ENCODE measurements at regions not wholly inside any gene's neighbourhood (a gene's known extent, or its start where the extent isn't known, plus 50 kb on each side); places are given as distances from the start of the nearest gene placed in this dataset.
"Not testable (repeated sequence)": the region's sequence is repeated elsewhere in the genome, so short reads cannot be mapped to it uniquely, and the experiment has no call there.

DNA sequence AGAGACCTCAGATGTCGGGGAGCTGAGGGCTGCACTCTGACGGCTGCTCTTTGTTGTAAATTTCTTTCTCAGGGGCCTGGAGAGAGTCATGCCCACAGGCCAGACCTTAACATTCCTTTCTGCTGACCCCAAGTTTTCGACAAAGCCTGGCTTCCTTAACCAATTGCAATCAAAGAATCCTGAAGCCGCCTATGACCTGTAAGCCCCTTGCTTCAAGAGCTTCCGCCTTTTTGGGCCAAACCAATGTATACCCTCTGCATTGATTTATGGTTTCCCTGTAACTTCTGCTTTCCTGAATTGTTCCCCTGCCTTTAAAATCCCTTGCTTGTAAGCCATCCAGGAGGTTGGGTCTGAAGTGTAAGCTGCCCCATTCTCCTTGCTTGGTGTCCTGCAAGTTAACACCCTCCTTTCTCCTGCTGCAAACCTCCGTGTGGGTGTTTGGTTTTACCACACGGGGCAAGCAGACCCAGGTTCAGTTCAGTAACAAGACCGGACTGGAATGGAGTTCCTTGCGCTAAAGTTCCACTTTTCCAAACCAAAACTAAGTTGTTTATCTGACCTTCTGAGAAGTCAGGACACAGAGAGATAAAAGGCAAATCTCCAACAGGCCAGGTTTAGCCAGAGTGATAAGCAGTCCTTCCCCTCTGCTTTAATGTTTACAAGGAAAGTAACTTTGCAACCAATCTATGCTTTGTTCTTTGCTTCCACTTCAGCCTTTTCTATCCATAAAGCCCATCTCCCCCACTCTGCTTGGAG is 141.6 kb downstream of the KCNJ12 start:
- DNase-seq: no peak

DNA sequence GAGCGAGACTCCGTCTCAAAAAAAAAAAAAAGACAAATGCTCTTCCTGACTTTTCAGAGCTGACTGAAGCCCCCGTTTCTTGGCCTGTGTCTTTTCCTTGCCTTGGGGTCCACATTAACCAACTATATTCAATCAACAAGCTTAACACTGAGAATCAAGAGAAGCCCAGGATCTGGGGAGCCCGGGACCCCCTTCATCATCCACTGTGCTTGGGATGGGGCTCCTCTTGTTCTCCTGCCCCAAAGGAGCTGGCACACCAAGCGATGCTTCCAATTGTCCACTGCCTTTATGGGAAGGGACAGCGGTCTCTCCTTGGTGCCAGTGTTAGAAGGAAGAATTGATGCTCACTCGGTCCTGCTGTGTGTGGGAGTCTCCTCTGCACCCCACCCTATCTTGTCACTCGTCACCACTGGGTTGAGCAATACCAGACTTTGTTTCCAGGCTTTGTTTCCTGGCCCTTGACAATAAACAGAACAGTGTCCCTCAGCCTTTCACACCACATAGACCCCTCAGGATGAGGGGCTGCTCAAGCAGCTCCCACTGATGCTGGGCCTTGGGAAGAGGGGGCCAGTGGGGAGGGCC is 146.7 kb downstream of the KCNJ12 start:
- no peak for DNase-seq

DNA sequence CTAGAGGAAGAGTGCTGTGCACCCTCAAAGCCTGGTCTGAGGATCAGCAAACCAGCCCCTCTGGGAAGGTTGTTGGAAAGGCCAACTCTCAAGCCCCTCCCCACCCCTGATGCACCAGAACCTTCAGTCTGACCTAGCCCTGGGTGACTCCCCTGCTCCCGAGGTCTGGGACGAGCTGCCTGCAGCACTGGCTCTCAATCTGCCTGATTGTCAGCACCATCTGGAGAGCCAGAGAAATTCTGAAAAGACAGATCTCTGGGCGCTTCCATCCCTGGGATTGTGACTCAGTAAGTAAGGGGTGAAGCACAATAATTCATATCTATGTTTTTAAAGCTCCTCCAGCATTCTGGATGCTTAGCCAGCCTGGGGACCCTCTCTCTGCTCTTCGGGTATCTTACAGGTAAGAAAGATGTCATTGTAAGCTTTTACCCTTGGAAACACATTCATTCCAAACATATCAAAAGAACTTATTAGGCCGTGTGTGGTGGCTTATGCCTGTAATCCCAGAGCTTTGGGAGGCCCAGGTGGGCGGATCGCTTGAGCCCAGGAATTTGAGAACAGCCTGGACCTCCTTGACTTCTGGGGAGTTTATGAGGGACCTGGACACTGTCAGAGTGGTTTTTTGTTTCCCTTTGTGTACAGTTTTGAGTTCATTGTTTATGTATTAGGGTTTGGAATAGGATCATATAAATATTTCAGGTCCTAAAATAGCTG is 147.5 kb downstream of the KCNJ12 start:
- DNase-seq: no peak

DNA sequence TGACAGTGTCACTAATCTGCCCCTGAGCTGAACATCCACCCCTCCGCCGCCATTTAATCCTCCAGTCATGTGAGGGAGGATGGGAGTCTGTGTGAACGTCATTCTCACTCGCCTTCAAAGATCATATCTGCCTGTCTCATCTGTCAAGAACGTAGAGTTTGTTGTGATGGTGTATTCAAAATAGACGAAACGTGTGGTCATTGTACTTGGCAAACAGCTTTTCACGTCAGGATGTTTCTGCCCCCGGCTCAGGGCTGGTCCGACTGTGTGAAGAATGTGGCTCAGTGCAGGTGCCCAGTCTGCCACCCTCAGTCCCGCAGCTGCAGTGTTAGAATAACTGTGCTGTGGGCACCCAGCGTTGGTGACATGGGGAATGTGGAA is 148.0 kb downstream of the KCNJ12 start:
- no peak for DNase-seq

DNA sequence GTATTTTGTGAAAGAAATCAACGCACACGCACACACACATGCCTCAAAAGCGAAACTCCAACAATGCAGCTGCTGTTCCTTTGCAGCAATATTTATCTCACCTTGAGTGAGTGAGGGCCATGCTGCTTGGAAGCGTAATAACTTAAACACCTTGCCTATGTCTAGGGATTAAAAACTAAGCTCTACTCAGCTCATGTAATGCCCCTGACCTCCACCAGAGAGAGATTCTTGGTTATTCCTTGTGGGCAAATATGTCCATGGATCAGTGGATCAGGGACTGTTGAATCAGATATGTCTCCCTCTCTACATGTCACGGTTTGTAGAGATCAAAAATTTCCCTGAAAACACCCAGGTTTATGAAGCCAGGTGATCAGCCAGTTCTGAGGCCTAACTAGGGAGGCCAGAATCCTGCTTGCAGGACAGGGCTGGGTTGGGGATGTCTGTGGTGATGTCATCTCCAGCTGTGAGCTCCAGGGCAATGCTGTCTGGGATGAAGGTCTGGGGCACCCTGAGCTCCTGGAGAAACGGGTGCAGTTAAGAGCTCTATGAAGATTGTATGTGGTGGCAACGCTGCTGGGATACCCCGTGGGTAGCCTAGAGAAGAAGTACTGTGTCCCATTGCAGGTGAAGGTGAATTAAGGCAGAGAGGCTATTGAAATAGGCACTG is 149.4 kb downstream of the KCNJ12 start:
- no peak for DNase-seq

DNA sequence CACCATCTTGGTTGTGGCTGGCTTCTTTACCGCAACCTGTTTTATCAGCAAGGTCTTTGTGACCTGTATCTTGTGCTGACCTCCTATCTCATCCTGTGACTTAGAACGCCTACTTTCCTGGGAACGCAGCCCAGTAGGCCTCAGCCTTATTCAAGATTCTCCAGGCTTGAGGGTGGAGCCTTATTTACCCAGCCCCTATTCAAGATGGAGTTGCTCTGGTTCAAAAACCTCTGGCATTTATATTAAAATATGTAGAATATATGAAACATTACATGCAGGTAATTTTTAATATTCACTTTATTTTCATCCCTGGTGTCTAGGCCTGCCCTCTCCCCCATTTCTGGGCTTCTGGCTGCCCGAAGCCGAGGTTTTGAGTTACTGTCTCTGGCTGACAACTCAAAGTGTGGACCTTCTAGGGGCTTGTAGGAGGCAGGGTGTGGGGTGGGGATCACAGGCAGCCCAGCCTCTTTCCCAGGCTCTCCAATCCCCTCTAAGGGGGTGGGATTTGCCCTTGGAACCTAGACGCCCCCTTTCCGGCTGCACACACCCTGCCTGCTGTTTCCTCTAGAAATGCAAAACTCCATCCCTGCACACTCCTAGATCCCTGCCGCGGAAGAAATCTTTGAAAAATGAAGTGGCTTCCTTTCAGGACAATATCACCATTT is 152.0 kb downstream of the KCNJ12 start:
- DNase-seq: no peak

DNA sequence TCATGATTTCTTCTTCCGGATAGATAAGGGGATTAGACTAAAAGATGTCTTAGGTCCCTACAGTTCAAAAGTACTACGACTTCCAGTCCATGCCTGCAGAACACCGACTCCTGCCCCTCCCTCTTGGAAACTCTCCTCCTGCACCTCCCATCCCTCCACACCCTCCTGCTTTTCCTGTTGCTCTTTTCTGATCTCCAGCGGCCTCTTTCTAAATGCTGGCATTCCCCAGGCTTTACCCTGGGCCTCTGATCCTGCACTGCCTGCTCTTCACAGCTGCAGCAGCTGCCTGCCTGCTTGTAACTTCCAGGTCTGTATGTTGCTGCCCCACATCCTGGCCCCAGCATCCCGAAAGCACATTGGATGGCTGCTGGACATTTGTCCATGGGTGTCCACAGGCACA is 154.2 kb downstream of the KCNJ12 start:
- no peak for DNase-seq

DNA sequence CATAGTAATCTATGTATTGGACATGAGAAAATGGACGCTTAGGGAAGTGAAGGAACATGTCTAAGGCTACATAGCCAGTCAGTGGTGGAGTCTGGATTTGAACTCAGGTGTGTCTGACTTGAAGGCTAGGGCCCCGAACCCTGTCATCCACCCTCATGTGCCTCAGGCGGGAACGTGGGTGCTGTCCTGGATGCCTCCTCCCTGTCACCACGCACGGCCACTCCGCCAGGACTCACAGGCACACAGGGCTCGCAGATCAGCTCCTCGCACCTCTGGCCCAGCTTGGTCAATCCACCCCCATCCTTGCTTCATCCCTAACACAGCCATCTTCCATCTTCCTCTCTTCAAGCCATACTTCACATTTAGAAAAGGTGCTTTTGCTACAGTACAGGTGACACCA is 154.7 kb downstream of the KCNJ12 start:
- DNase-seq: no peak

DNA sequence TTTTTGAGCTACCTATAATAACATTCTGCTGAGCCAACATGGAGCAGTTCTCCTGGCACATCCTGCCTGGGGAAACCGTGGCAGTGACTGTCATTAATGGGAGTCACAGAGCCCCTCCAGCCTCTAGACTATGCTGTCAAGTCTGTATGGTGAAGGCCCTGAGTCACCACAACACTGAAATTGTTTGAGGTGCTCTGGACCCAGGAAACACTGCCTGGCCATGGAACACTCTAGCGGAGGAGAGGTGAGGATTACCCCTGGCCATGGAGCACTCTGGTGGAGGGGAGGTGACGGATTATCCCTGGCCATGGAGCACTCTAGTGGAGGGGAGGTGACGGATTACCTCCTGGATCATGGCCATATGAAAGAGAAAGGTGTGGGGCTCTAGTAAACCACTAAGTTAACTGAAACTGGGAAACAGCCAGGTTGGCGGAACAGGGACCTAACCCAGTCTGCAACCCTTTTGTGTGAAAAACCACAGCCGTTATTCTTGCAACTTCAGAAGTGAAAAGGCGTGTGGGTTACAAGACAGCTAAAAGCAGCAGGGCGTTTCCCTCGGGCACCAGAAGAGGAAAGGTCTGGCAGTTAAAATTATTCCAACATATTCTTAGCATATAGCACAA is 156.7 kb downstream of the KCNJ12 start:
- no peak for DNase-seq

DNA sequence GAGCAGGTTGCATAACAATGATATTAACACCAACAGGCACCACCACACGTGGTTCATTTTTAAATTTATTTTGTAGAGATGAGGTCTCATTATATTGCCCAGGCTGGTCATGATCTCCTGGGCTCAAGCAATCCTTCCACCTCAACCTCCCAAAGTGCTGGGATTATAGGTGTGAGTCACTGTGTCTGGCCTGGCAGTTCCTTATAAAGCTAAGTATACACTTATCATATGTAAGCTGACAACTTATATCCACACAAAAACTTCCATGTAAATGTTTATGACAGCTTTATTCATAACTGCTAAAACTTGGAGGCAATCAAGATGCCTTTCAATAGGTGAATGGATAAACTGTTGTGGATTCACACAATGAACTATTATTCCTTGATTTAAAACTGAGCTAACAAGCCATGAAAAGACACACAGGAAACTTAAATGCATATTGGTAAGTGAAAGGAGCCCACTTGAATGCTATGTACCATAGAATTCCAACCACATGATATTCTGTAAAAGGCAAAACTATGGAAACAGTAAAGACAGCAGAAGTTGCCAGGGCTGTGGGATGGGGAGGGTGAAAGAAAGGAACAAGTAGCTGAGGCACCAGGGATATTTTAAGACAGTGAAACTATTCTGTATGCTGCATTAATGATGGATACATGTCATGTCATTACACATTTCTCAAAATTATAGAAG is 156.5 kb upstream of the KCNJ18 start:
- DNase-seq: no peak

DNA sequence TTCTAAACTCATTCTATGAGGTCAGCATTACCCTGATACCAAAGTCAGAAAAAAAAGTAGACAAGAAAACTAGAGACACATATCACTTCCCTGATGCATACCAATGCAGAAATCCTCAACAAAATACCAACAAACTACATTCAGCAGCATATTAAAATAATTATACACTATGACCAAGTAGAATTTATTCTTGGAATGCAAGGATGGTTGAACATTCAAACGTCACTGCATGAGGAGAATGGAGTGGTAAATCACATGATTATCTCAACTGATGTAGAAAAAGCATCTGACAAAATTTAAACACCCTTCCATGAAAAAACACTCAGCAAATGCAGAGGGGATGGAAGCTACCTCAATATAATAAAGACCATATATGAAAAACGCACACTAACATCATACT is 155.0 kb upstream of the KCNJ18 start:
- no peak for DNase-seq

DNA sequence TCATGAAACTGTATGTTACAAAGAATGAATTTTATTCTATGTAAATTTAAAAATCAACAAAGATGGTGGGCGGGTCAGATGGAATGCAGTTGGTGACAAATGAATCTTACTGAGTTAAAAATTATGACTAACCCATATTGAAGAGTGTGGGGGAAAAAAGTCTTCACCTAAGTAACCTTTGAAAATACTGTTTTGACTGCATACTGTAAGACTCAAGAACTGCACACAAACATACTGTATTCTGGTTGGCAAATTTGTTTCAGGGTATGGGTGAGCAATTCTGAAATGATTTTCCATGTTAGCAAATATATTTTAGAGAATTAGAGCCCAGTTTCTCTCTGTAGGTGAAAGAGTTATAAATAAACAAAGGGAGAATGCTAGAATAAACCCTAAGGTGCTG is 153.7 kb upstream of the KCNJ18 start:
- DNase-seq: no peak

DNA sequence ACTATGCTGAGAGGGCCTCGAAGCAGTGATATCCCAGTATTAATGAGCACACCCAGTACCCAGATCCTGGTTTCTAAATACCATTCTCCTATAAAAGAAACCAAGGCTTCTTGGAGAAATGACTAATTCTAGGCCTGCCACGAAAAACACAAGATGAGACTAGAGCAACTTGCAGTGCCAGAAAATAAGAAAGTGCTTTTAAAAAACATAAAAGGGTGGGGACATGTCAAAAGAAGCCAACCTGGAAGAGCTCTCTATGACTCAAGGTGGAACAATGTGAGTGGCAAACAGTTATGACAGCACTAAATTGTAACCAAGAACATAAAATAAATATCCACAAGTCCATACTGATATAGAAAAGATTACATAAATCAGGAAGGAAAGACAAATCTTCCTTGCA is 153.2 kb upstream of the KCNJ18 start:
- no peak for DNase-seq

DNA sequence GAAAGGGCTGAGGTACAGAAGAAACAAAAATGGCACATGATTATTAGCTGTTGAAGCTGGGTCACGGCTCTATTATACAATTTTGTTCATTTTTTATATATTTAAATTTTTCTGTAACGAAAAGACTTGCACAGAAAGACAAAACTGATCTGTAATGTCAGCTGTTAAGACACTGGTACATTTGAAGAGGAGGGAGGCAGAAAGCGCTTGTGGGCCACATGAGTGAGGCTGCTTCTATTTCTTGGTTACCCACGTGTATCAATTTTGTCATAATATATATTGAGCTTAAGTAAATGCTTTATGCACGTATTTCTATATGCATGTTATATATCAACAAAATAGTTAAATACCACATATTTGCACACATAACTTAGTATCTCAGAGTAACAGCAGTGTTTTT is 151.8 kb upstream of the KCNJ18 start:
- no peak for DNase-seq

DNA sequence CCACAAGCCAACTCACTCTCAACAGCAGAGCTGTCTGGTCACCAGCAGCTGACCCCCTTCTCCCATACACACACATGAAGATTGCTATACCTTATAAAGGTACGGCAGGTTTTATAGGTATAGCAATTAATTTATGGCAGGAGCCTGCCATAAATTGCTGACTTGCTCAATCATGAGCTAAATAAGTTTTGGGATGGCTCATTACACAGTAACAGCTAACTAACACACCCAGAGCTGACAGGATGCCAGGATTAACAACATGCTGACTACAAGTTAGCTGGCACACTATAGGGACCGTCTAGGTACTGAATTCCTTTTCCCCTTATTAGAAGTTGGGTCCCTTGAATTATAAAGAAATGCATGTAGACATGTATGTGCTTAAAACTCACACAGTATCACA is 150.3 kb upstream of the KCNJ18 start:
- DNase-seq: no peak

DNA sequence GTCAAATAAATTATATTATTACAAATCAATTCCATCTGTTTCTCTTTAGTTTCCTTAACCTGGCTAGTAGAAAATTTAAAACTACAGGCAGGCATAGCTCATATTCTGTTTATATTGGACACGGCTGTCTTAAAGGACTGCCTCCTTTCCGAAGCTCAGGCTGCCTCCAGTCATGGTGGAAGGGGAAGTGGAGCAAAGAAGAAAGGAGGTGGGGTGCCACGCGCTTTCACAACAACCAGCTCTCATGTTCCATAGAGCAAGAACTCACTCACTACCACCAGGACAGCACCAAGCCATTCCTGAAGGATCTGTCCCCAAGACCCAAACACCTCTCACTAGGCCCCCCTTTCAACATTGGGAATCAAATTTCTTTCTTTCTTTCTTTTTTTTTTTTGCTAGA is 149.3 kb upstream of the KCNJ18 start:
- DNase-seq: no peak

DNA sequence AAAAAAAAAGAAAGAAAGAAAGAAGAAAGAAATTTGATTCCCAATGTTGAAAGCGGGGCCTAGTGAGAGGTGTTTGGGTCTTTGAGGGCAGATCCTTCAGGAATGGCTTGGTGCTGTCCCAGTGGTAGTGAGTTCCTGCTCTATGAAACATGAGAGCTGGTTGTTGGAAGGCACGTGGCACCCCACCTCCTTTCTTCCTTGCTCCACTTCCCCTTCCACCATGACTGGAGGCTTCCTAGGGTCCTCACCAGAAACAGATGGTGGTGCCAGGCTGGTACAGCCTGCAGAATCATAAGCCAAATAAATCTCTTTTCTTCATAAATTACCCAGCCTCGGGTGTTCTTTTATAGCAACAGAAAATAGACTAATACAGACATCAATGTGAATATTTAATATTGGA is 147.3 kb upstream of the KCNJ18 start:
- DNase-seq: no peak

DNA sequence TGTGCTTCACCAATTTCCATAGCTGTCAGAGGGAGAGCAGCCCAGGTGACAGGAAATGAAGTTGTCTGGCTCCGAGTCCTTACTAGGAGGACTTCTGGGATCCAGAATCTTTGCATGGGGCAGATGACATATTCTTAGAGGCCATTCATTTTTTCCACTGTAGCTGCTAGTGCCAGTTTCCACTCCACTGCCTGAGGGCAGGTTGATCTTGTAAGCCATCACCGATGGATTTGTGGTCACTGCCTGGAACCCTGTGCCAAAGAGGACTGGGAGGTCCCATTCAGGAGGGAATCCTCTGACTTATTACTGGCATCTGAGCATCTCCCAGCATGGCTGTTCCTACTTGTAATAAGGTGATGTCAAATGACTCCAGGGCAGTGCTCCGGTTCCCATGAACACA is 144.1 kb upstream of the KCNJ18 start:
- DNase-seq: no peak

DNA sequence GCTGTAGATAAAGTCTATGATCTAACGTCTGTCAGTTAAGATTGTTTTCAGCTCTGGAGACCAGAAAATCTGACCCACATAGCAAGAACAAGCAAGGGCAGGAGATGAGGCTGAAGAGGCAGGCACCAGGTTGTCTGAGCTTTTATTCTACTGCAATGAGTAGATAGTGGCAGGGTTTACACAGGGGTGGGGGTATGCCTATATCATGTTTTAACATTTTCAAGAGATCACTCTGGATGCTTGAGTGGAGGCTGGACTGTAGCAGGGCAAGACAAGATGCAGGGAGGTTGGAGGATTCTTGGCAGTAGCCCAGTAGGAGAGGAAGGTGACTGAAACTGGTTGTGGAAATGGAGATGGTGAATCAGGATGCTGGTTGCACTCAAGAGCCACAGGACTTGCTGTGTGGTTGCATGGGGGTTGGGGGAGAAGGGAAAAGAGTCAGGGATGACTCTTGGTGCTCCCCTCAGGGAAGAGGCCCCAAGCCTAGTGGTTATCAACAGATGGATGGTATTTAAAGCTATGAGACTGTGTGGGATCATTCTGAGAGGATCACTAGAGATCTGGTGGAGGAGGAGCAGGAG is 143.1 kb upstream of the KCNJ18 start:
- DNase-seq: no peak

DNA sequence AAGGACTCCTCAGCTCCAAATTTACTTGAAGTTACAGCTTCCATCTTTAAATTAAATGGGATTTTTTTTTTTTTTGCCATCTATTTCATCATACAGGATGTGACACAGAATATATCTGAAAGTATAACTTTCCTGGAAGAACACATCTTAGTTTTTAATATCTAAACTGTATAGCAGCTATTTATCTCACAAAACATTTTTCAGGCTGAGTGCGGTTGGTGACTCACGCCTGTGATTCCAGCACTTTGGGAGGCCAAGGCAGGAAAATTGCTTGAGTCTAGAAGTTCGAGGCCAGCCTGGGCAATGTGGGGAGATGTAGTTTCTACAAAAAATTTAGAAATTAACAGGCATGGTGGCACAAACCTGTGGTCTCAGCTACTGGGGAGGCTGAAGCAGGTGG is 142.3 kb upstream of the KCNJ18 start:
- not testable (repeated sequence) for DNase-seq

DNA sequence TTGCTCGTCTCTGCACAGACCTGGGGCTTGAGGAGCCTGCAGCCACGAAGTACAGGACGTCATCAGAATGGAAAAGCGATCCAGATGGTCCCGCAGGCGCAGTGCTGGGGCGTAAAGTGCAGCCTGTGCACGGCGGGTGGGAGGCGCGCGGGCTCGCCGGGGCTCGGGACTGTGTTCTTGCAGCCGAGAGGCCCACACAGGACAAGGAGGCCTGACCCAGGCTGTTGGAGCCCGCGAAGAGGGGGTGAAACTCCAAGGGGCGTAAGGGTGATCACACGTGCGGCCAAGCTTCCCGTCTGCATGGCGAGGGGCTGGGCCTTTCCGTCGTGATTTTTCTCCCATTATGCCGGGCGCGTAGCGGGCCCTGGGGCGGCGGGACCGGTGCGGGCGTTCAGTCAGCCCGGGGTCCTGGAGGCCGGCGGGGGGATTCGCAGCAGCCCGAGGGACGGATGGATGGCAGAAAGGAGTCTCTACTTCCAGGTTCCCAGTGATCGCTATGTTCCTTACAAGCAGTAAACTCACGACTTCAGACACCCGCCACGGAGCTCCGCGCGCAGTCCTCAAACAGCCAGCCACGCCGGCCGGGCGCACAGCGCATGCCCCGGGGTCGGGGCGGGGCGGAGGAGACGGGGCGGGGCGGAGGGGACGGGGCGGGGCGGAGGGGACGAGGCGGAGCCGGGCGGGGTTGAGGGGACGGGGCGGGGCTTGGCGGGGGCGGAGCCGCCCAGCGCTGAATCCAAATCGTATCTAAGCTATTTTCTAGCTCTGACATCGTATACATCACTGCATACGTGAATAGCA is 141.0 kb upstream of the KCNJ18 start:
- DNase-seq: peak; percentile 79
